Endothelial cell of umbilical vein (primary cell): ENCODE measurements at regions not wholly inside any gene's neighbourhood (a gene's known extent, or its start where the extent isn't known, plus 50 kb on each side); places are given as distances from the start of the nearest gene placed in this dataset.

Source experiments
- BruUV-seq: library from RNA; stranded (reverse); fragments of 400-500 nt; replicated peaks from 2 replicates; lab custom pipeline; 2021; lab: Mats Ljungman, UMichigan
- CTCF ChIA-PET: fragments of 300-600, 350-600 bp; sonication (Branson Sonifier 250); formaldehyde crosslinking; loops from one replicate; lab custom pipeline; 2021; ENCODE audit warnings: antibody characterized with exemption, inconsistent platforms; lab: Charles Lee
- POLR2A ChIA-PET: fragments of 300-600, 350-600 bp; sonication (Branson Sonifier 250); formaldehyde crosslinking; loops from one replicate; lab custom pipeline; 2021; ENCODE audit warnings: antibody characterized with exemption, inconsistent platforms; lab: Charles Lee
- DNase-seq: peaks from one replicate; pipeline ENCODE4 v3.0.0-alpha.2; 2011; ENCODE audit warnings: low read depth, low spot score
- FAIRE-seq: peaks from 2 replicates; lab custom pipeline; 2011; peaks lifted over from hg19 to GRCh38; lab: Jason Lieb, UNC
- H2AFZ ChIP-seq: 2 replicates; pipeline ENCODE4 v1.6.0; 2012; ENCODE audit warnings: low read depth, low read length, control low read depth, inconsistent platforms
- H3K27ac ChIP-seq: 2 replicates; pipeline ENCODE4 v1.5.1; 2011; ENCODE audit warnings: low read depth, mild to moderate bottlenecking, control low read depth, low read length, moderate library complexity; ENCODE audit not compliant: insufficient read depth
- H3K27me3 ChIP-seq, 2 experiments: 2 replicates each; pipeline versions ENCODE4 v1.6.0 to v1.6.1; 2011; ENCODE audit warnings: low read length in 2 of 2, mixed read lengths in 1 of 2; ENCODE audit not compliant: control insufficient read depth in 2 of 2, insufficient read depth in 2 of 2
- H3K36me3 ChIP-seq, 2 experiments: 2 replicates in 1 of 2; 3 replicates in 1 of 2; pipeline ENCODE4 v1.5.1; 2011; ENCODE audit warnings: low read length in 2 of 2, mild to moderate bottlenecking in 1 of 2, moderate library complexity in 1 of 2; ENCODE audit not compliant: control insufficient read depth in 2 of 2, insufficient read depth in 2 of 2; ENCODE audit errors: extremely low read depth in 1 of 2
- H3K4me1 ChIP-seq: 3 replicates; pipeline ENCODE4 v1.5.1; 2011; ENCODE audit warnings: mild to moderate bottlenecking, low read length; ENCODE audit not compliant: control insufficient read depth, insufficient read depth; ENCODE audit errors: extremely low read depth
- H3K4me2 ChIP-seq: 2 replicates; pipeline ENCODE4 v1.6.1; 2011; ENCODE audit warnings: low read length, control low read depth, mixed read lengths; ENCODE audit not compliant: insufficient read depth
- H3K4me3 ChIP-seq, 3 experiments: fragments of 200-600 bp in 1 of 3; sonication (generic), shearing (Covaris generic) in 1 of 3; replicated peaks in 1 of 3; 2 replicates each; pipeline ENCODE4 v1.5.1; 2011 to 2016; ENCODE audit warnings: control low read depth in 3 of 3, low read length in 3 of 3, mild to moderate bottlenecking in 2 of 3, inconsistent platforms in 1 of 3, low read depth in 1 of 3, moderate library complexity in 1 of 3; ENCODE audit not compliant: insufficient read depth in 1 of 3
- H3K79me2 ChIP-seq: 2 replicates; pipeline ENCODE4 v1.6.0; 2012; ENCODE audit warnings: low read length, inconsistent platforms; ENCODE audit not compliant: control insufficient read depth, insufficient read depth
- H3K9ac ChIP-seq: replicated peaks from 2 replicates; pipeline ENCODE3; 2011; ENCODE audit warnings: low read length, control low read depth; ENCODE audit not compliant: insufficient read depth; ENCODE audit errors: extremely low read depth
- H3K9me1 ChIP-seq: replicated peaks from 3 replicates; pipeline ENCODE4 v1.6.0; 2011; ENCODE audit warnings: mild to moderate bottlenecking, low read length; ENCODE audit not compliant: control insufficient read depth, insufficient read depth; ENCODE audit errors: extremely low read depth
- H3K9me3 ChIP-seq: replicated peaks from 2 replicates; pipeline ENCODE4 v1.5.1; 2012; ENCODE audit warnings: low read length, inconsistent platforms; ENCODE audit not compliant: control insufficient read depth, insufficient read depth
- H4K20me1 ChIP-seq: replicated peaks from 2 replicates; pipeline ENCODE3; 2011; ENCODE audit warnings: mild to moderate bottlenecking, low read length; ENCODE audit not compliant: control insufficient read depth, insufficient read depth; ENCODE audit errors: extremely low read depth
- CTCF ChIP-seq, 2 donors: IDR thresholded peaks; 1 replicate in 1 of 2; 2 replicates in 1 of 2; pipeline ENCODE4 v1.5.1; 2011; ENCODE audit warnings: low read length in 2 of 2, mild to moderate bottlenecking in 2 of 2, moderate library complexity in 2 of 2, control low read depth in 1 of 2, inconsistent platforms in 1 of 2, low read depth in 1 of 2; ENCODE audit not compliant: insufficient read depth in 1 of 2; ENCODE audit errors: extremely low read depth in 1 of 2
- EZH2 ChIP-seq: IDR thresholded peaks from 2 replicates; pipeline ENCODE4 v1.6.1; 2012; ENCODE audit warnings: borderline replicate concordance, low read depth, mild to moderate bottlenecking, moderate library complexity, low read length, inconsistent platforms; ENCODE audit not compliant: severe bottlenecking
- FOS ChIP-seq: IDR thresholded peaks from 2 replicates; pipeline ENCODE4 v1.6.1; 2011; ENCODE audit warnings: mild to moderate bottlenecking, low read length, moderate library complexity, borderline replicate concordance; ENCODE audit not compliant: insufficient read depth
- GATA2 ChIP-seq: IDR thresholded peaks from 2 replicates; pipeline ENCODE4 v1.7.0; 2011; ENCODE audit warnings: low read depth, mild to moderate bottlenecking, moderate library complexity, mixed read lengths, low read length; ENCODE audit not compliant: insufficient read length, insufficient read depth
- JUN ChIP-seq: IDR thresholded peaks from 2 replicates; pipeline ENCODE4 v1.6.1; 2011; ENCODE audit warnings: borderline replicate concordance, low read depth; ENCODE audit not compliant: insufficient read length, insufficient read depth
- MAX ChIP-seq: IDR thresholded peaks from 2 replicates; pipeline ENCODE4 v1.6.1; 2011; ENCODE audit not compliant: insufficient read depth, insufficient read length
- MYC ChIP-seq: IDR thresholded peaks from one replicate; pipeline ENCODE4 v1.6.1; 2011; ENCODE audit warnings: mild to moderate bottlenecking, low read depth, low read length
- POLR2A ChIP-seq: IDR thresholded peaks from 2 replicates; pipeline ENCODE4 v1.6.1; 2012; ENCODE audit warnings: low read depth, mild to moderate bottlenecking, control low read depth, low read length
- POLR2AphosphoS5 ChIP-seq: IDR thresholded peaks from 2 replicates; pipeline ENCODE4 v1.6.1; 2012; ENCODE audit warnings: low read depth, mild to moderate bottlenecking, control low read depth, low read length, moderate library complexity; ENCODE audit not compliant: insufficient read depth
- dilution Hi-C: fragments of 300-500 bp; cut with MboI; formaldehyde crosslinking; loops from one replicate; pipeline ENCODE4 v1.15.0; 2019; ENCODE audit warnings: low sequenced_read_pairs; ENCODE audit not compliant: extremely low pct_ligation_motif_present
- intact Hi-C: fragments of 100-400 bp; cut with micrococcal nuclease; formaldehyde crosslinking; loops from one replicate; pipeline ENCODE4 v1.10.0; 2022

GRCh38 chr6:37757381-37757780 lies 59.7 kb upstream of the MDGA1 start:
- Histone ChIP-seq H3K4me1 (no peaks in the 10 kb centered on the region), H4K20me1 (no peaks in the 10 kb centered on the region), H3K9me1 (no peaks in the 10 kb centered on the region), H3K4me2 (no peak overlapping the region), H3K27me3 (peaks cover 14 to 22% of the 10 kb centered on the region in 2 experiments), H3K36me3 (no peaks in the 10 kb centered on the region), H2AFZ (no peak overlapping the region), H3K9ac (no peak overlapping the region), H3K4me3 (no peak overlapping the region), H3K79me2 (no peaks in the 10 kb centered on the region), H3K9me3 (no peaks in the 10 kb centered on the region), H3K27ac (no peak overlapping the region)
- no peak for DNase-seq
- dilution Hi-C loops = no loop called here
- ChIA-PET CTCF (interaction anchor here (0.9 to 1.7 kb wide), 2 partner anchors 34 to 737 kb away, joined by 3 to 4 read pairs; no protein-coding TSS in a partner anchor), POLR2A (no interaction called here)
- no peak for FAIRE-seq
- no peak for TF ChIP-seq POLR2A
- no peak for TF ChIP-seq MAX
- TF ChIP-seq JUN = no peak
- no peak for TF ChIP-seq POLR2AphosphoS5
- no peak for TF ChIP-seq CTCF (IDR thresholded peaks at IDR 0.05; ENCODE audit: extremely low read depth in 1 of 2, insufficient read depth in 1 of 2, low read depth in 1 of 2, low read length in 2 of 2)
- no peak for TF ChIP-seq FOS
- no peak for TF ChIP-seq EZH2
- no peak for TF ChIP-seq GATA2
- TF ChIP-seq MYC = no peak
- BruUV-seq = no TSS peak
- intact Hi-C loops = no loop called here
